ENCODE measurements at regions not wholly inside any gene's neighbourhood (a gene's known extent, or its start where the extent isn't known, plus 50 kb on each side); places are given as distances from the start of the nearest gene placed in this dataset.

DNA sequence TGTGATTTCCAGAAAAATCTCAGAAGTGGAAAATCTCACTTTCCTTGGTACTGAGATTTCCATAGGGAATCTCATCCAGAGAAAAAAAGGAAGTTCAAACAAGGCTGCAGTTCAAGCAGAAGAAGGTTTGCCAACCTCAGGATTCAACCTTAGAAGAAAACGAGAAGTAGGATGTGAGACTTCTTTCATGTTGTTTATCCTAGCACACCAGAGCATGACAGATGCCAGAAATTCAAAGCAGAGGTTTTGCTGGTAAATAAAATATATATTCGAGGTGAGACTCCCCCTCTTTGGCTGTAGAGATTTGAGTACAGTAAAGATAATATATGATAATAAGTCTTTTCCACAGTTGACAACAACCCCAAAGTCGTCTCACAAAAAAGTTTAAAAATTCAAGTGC is 116.9 kb upstream of the SMC2 start:
- Histone ChIP-seq H2AFZ (ENCODE audit: low read length) (no peak overlapping the region), H3K9ac (replicated peaks in 1 of 4; ENCODE audit: extremely low read depth in 1 of 4, low read depth in 3 of 4, low read length in 3 of 4) (no peak overlapping the region), H3K4me1 (replicated peaks in 1 of 4; ENCODE audit: control insufficient read depth in 3 of 4, insufficient read depth in 4 of 4, low read length in 3 of 4) (no peaks in the 10 kb centered on the region), H2BK12ac (ENCODE audit: low read depth, low read length) (no peak overlapping the region), H4K5ac (ENCODE audit: insufficient read length, low read depth, low read length) (no peak overlapping the region), H3K23me2 (ENCODE audit: low read depth, low read length) (no peaks in the 10 kb centered on the region), H3K56ac (replicated peaks; ENCODE audit: insufficient read length, low read depth, low read length) (no peak overlapping the region), H3K14ac (ENCODE audit: insufficient read length) (no peak overlapping the region), H2AK5ac (ENCODE audit: low read depth, low read length) (no peak overlapping the region), H3K4me3 (ENCODE audit: extremely low read depth in 1 of 4, insufficient read depth in 2 of 4, low read depth in 3 of 4, low read length in 4 of 4) (no peak overlapping the region), H3K23ac (ENCODE audit: insufficient read length) (no peak overlapping the region), H3K4me2 (ENCODE audit: insufficient read depth in 1 of 2, low read depth in 2 of 2, low read length in 2 of 2) (no peak overlapping the region), H2BK120ac (replicated peaks; ENCODE audit: low read depth, low read length) (no peak overlapping the region), H4K91ac (replicated peaks; ENCODE audit: insufficient read length, low read length) (no peak overlapping the region), H3K79me2 (ENCODE audit: control insufficient read depth in 1 of 2, insufficient read depth in 2 of 2, low read length in 2 of 2) (no peaks in the 10 kb centered on the region), H4K20me1 (replicated peaks in 1 of 2; ENCODE audit: control insufficient read depth in 1 of 2, insufficient read depth in 2 of 2, low read length in 2 of 2) (no peaks in the 10 kb centered on the region), H3K36me3 (ENCODE audit: control insufficient read depth in 2 of 4, insufficient read depth in 4 of 4, low read length in 3 of 4) (no peaks in the 10 kb centered on the region), H3K27me3 (replicated peaks in 1 of 4; ENCODE audit: control insufficient read depth in 3 of 4, extremely low read depth in 1 of 4, insufficient read depth in 3 of 4, low read length in 3 of 4) (no peaks in the 10 kb centered on the region), H3K27ac (ENCODE audit: low read depth, low read length) (no peak overlapping the region), H2BK5ac (ENCODE audit: low read depth, low read length) (no peak overlapping the region), H3K9me3 (ENCODE audit: insufficient read depth in 2 of 2, low read depth in 1 of 2, low read length in 1 of 2) (no peaks in the 10 kb centered on the region), H2BK20ac (ENCODE audit: low read length) (no peak overlapping the region), H3K4ac (replicated peaks; ENCODE audit: insufficient read length, low read depth, low read length) (no peak overlapping the region), H2BK15ac (ENCODE audit: low read length) (no peak overlapping the region), H3K79me1 (ENCODE audit: low read depth, low read length) (no peaks in the 10 kb centered on the region), H4K8ac (ENCODE audit: extremely low read depth, insufficient read depth, low read length) (no peak overlapping the region), H3K18ac (ENCODE audit: extremely low read depth, low read length) (no peak overlapping the region)
- WGBS, 2 experiments (ENCODE audit: extremely low coverage in 1 of 2, insufficient coverage in 1 of 2, insufficient read length in 1 of 2, insufficient replicate concordance in 2 of 2, low coverage in 1 of 2, low lambda C conversion rate in 2 of 2, missing lambda C conversion rate in 1 of 2), result 86% methylated on average over 3 of the region's 3 CpGs; no CpG with 5 or more reads in 1 of the 2 experiments
- no peak for DNase-seq (ENCODE audit: low read depth in 1 of 2, low spot score in 2 of 2)
- ChIA-PET POLR2A (ENCODE audit: partially characterized antibody) (no interaction called here), CTCF (ENCODE audit: partially characterized antibody) (no interaction called here)
- no peak for FAIRE-seq
- TF ChIP-seq POU5F1 (IDR thresholded peaks at IDR 0.05; ENCODE audit: low read depth, low read length) (no peak), JUN (IDR thresholded peaks at IDR 0.05; ENCODE audit: low read depth, low read length) (no peak), RBBP5 (IDR thresholded peaks at IDR 0.05; ENCODE audit: borderline replicate concordance, low read depth, low read length) (no peak), JUND (IDR thresholded peaks at IDR 0.05; ENCODE audit: low read length) (no peak)
- TF ChIP-seq, protein P1, sequence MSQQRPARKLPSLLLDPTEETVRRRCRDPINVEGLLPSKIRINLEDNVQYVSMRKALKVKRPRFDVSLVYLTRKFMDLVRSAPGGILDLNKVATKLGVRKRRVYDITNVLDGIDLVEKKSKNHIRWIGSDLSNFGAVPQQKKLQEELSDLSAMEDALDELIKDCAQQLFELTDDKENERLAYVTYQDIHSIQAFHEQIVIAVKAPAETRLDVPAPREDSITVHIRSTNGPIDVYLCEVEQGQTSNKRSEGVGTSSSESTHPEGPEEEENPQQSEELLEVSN (IDR thresholded peaks at IDR 0.05), result no peak
